ENCODE measurements at regions not wholly inside any gene's neighbourhood (a gene's known extent, or its start where the extent isn't known, plus 50 kb on each side); places are given as distances from the start of the nearest gene placed in this dataset.

DNA sequence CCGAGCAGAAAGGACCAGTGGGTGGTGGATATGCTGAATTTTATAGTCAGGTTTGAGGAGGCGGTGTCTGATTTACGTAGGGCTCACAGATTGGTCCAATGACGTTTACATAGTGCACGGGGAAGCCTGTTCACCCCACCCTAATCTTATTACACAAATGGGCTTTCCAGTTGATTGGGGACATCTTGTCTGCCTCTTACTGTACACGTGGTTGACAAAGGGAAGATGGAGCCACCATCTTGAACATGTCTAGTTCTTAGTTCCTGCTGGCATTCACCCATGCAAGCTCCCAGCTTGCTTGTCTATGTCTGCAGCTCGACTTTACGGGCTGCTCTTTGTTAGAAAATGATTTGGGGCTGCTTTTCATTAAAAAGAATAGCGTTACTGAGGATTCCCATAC lies 332.0 kb upstream of the SLCO3A1 start:
- no peak for DNase-seq (ENCODE audit: low read depth, low spot score)

DNA sequence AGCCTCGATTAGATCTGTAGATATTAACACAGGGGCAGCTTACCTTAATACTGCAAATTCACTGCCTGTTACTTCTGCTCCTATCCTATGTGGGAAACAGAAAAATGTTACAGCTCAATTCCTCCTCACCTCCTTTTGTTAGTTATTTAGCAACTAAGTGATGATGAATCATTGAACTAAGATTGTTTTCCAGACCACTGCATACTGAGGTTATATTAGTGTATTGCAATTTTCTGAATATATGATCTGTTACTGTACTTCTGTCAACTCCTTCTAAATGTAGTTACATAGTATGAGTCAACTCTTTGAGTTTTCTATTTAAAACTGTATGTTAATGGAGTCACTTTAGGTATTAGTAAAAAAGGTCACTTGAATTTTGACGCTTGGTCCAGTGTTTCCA lies 331.5 kb upstream of the SLCO3A1 start:
- no peak for DNase-seq (ENCODE audit: low read depth, low spot score)

DNA sequence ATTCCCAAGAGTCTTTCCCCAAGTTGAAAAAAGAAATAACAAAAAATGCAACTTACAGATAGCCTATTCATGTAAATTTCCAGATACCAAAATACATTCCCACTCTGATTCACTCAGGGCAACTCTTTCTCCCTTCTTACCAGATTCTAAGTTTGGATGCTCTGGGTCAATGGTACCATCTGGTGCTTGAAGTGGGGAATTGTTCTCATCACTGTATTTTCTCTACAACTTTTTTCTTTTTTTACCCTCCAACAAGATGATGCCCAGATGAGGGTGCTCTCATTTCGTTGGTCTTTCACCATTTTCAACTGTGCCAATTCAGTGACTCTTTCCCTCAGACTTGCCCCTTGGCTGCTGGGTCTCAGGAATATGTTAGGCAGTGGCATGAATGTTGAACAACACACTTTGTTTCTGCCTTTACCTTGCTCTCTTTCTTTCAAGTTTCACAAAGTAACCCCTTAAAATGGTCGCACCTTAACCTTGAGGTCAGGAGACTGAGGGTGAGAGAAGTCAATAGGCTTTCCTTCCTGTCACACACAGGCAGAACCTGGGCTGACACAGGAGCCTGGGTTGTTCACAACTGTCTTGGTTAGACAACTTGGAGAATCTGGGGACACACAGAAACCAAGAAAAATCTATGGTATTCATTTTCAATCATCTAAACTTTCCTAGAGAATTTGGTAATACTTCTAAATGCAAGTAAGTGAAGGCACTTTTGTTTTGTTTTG lies 330.7 kb upstream of the SLCO3A1 start:
- no peak for DNase-seq (ENCODE audit: low read depth, low spot score)

DNA sequence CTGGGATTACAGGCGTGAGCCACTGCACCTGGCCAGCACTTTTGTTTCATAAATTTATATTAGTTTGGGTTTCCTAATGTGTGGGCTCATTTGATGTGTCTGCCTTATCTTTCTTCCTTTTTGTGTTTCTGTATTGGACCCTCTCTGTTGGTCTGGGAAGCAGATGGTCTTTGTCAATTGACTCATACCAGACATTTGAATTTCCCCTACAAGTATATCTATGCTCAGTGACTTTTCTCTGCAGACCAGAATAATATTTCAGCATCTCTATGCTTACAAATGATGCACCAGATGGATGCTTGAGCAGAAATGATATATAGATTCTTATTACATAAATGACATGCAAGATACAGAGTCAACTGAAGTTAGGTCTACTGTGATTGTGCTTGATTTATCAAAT lies 329.9 kb upstream of the SLCO3A1 start:
- no peak for DNase-seq (ENCODE audit: low read depth, low spot score)

DNA sequence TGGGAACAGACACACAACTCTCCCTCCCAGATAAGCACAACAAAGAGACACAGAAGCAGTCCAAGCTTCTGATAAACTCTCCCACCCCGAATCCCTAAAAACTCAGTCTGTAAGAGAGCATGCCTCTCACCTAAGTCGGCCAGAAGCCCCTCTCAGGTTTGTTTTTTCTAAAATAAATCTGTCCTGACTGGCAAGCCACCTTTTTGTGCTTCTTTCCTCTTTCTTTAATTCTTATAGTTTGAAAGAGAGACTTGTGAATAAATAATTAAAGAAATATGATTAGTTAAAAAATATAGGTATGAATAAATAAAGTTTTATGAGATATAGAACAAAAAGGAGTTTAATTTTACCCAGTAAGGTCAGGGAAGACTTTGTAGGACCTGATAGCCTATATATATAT lies 329.0 kb upstream of the SLCO3A1 start:
- DNase-seq (ENCODE audit: low read depth, low spot score) = no peak

DNA sequence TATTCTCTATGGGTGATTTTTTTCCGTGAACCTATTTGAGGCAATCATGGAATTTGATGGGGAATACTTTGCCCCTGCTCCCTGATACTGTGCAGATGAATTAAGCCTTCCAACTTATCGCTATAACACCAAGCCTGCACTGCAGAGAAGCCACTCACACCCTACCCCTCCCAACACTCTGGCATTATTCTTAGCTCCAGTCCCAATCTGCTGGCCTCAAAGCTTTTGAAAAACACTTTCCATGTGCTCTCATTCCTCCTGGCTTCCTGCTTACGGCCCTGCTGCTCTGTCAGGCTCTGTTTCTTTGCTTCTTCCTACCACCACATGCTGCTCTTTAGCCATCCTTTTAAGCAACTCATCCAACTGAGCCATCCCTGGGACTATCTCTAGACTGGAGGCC lies 327.8 kb upstream of the SLCO3A1 start:
- no peak for DNase-seq (ENCODE audit: low read depth, low spot score)

DNA sequence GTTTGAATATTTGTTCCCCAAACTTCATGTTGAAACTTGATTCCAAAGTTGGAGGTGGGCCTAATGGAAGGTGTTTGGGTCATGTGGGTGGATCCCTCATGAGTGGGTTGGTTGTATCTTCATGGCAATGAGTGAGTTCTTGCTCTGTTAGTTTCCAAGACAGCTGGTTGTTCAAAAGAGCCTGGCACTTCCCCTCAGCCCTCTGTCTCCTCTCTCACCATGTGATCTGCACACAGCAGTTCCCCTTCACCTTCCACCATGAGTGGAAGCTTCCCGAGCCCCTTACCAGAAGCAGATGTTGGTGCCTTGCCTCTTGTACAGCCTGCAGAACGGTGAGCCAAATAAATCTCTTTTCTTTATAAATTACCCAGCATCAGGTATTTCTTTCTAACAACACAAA lies 327.1 kb upstream of the SLCO3A1 start:
- no peak for DNase-seq (ENCODE audit: low read depth, low spot score)

DNA sequence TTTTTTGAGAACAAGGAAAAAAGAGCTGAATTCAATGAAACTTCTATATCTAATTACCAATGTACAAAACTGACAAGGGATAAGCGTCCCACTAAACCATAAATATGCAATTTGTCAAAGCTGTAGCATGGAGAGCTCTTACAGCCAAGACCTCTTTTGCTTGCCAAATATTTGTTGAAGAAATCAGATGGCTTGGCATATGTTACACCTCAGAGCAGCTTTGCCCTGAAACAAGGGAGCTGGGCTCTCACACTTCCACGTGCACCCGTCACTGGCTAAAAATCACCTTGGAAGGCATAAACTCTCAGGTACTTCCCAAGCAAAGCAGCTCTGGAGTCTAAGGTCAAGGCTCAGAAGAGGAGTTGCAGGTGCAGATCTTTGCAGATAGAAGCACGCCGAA lies 324.7 kb upstream of the SLCO3A1 start:
- no peak for DNase-seq (ENCODE audit: low read depth, low spot score)

DNA sequence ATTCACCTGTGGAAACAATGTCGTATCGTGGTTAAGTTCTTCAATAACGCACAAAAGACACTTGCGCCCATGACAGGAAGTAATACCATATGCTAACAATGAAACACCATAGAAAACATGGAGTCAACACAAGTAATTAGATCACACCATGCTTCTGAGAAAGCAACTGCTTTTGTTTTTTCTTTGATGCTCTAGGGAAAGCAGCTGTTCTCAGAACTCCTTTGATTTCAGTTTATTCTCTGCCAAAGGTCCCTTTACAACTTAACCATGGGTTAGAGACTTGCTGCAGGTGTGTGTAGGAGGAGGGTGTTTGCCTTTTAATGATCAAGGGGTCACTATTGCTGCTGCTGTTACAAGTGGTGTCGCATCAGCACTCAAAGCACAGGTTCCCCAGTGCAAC lies 324.0 kb upstream of the SLCO3A1 start:
- no peak for DNase-seq (ENCODE audit: low read depth, low spot score)

DNA sequence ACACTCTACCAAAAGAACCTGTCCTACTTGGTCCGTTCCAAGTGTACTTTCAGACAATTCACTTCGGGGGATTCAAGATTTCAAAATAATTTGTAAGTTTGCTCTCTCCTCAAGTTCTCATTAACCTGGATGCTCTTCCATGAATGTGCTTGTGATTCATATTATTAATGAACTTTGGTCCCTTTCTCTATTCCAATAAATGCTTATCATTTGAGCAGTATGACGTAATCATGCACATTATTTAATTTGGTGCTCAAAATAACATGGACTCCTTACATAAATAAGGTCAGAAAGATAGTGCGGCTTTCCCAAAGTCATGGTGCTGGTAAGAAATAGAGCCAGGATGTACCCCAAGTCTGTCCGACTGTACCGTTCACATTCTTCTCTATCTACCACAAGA lies 323.2 kb upstream of the SLCO3A1 start:
- DNase-seq (ENCODE audit: low read depth, low spot score) = no peak

DNA sequence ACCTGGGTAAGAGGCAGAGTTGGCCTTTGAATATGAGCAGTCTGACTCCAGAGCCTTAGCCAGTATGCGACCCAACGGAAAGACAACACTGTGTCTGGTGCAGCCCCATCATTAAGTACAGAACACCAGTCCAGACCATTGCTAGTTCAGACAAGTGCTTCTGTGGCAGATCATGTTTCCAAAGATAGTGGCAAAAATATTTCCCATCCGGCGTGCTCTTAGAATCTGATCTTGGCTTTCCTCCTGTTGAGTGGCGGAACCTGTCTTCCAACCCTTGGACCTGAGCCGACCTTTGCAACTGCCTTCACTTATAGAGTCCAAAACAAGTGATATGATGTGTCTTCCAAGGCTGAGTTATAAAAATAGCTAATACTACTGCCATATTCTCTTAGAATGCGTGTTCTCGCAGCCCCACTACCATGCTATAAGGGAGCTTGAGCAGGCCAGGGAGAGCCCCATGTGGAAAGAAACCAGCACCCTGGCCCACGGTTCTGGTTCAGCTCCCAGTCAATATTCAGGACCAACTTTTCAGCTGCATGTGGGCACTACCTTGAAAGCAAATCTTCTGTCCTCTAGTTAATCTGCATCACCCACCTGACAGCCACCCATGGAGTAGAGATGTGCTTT lies 322.4 kb upstream of the SLCO3A1 start:
- DNase-seq (ENCODE audit: low read depth, low spot score) = no peak

DNA sequence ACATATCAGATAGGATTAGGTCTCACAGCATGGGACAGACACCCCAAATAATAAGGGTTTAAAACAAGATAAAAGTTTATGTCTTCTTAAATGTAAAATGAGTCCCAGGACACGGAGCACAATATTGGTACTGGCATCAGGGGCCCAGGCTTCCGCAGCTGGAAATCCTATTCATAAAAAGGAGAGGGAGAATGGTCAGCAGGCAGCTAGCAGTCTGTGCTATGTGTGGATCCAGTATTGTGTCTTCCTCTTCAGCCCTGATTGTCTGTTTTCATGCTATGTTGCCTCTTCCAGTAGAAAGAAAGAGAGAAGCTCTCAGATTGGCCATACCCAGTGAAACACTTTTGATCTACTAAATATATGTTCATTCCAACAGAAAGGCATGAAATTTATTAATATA lies 319.3 kb upstream of the SLCO3A1 start:
- DNase-seq (ENCODE audit: low read depth, low spot score) = no peak

DNA sequence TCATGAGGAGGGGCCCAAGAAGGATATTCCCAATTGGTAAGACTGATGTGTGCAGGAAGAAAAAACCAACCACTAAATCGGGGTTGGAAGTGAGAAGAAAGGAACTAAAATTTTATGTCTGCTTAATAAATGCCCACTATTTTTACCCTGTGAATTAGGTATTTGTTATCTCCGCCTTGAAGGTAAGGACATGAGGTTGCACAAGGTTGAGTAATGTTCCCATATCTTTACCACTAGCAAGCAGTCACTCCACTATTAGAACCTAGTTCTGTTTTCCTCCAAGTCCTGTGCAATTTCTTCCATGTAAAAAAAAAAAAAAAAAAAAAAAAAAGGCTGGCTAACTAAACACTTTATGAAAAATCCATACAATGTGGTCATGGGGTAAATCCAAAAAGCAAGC lies 318.5 kb upstream of the SLCO3A1 start:
- DNase-seq (ENCODE audit: low read depth, low spot score) = no peak

DNA sequence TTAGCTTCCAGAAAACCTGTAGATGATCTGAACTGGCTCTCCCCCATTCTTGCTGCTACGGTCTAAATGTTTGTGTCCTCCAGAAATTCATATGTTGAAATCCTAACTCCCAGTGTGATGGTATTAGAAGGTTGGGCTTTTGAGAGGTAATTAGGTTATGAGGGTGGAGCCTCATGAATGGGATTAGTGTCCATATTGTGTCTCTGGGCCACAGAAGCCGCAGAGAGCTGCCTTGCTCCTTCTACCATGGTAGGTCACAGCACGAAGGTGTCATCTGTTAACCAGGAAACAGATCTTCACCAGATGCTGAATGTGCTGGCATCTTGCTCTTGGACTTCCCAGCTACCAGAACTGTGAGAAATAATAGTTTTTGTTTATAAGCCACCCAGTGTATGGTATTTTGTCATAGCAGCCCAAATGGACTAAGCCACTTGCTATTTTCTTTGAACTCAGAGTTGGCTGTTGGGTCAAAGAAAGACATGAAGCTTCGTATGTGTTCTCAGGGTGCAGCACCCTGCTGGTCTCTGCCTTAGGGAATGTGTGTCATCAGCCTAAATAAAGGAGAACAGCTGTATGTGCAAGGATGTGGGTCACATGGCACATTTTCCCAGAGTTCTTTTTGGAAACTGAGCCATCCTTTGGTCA lies 317.5 kb upstream of the SLCO3A1 start:
- DNase-seq (ENCODE audit: low read depth, low spot score) = no peak

DNA sequence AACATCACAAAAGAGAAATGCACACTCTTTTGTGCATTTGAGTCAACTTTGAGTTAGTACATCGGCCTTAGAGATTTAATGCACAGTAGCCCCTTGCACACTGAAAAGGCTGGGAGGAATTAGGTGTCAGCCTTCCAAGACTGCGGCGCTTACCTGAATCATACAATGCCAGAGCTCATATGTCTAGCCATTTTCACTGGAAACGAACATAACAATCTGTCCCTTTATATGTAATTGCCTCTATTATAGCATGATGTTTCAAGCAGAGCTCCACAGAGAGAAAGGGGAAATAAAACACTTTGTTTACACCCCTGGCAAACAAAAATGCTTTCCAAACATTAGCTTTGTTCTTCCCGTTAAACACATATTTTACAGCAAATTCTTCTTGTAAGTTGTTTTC lies 315.7 kb upstream of the SLCO3A1 start:
- no peak for DNase-seq (ENCODE audit: low read depth, low spot score)

DNA sequence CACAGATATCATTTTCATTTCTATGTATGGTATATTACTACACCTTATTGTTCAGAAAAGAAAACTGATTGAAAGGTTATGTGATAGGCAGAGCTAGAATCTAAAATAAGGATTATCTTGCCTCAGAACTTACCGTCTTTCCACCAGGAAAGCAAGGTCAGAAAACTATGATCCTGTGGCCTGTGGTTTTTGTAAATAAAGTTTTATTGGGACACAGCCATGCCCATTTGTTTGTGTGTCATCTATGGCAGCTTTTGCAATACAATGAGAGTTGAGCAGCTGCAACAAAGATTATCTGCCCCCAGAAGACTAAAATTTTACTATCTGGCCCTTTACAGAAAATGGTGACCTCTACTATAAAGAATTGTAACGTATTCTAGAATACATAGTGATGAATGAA lies 314.7 kb upstream of the SLCO3A1 start:
- no peak for DNase-seq (ENCODE audit: low read depth, low spot score)

DNA sequence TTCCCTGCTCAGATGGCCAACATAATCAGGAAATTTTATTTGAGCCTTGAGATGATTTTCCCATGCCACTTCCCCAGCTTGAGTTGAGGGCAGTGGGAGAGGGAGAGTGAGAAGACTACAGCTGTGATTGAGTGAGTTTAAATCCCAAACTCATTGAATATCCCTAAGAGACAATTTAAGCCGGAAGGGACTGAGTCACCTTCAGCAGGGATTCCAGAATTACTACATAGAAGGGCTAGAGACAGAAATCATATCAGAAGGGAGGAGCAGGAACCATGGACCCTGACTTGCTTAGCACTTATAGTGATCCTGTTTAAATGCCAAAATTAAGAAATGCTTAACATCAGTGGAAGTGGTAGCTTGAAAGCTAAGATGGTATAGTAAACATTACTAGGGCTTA lies 312.2 kb upstream of the SLCO3A1 start:
- no peak for DNase-seq (ENCODE audit: low read depth, low spot score)

DNA sequence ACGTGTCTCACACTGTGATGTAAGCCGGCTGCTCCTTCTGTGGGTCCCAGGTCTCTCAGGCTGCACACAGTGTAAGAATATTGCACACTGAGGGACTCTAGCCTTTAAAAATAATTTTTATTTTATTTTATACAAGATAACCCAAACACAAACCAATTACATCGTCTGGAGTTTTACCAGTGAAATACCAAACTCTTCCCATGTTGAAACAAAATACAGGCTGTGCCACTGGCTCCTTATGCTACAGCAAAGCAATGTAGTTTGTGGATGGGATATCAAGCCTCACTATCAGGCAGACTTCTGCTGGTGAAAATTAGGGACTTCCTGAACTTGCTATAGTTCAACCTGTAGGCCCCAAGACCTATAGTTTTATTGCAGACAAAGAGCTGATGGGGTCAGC lies 311.3 kb upstream of the SLCO3A1 start:
- DNase-seq (ENCODE audit: low read depth, low spot score) = no peak

DNA sequence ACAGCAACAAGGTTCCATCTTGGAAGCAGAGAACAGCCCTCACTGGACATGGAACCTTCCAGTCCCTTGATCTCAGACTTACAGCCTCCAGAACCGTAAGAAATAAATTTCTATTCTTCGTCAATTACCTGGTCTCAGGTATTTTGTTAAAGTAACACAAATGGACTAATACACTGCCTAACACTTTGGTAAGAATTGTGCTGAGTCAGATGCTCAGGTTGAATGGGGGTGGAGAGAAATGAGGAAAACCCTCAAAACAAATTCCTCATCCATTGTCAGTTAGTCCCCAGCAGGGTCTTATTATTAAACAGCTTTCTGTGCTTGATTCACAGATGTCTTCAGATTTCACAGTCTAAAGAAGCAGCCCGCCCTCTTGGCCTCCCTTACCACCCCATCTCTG lies 306.2 kb upstream of the SLCO3A1 start:
- DNase-seq (ENCODE audit: low read depth, low spot score) = no peak

DNA sequence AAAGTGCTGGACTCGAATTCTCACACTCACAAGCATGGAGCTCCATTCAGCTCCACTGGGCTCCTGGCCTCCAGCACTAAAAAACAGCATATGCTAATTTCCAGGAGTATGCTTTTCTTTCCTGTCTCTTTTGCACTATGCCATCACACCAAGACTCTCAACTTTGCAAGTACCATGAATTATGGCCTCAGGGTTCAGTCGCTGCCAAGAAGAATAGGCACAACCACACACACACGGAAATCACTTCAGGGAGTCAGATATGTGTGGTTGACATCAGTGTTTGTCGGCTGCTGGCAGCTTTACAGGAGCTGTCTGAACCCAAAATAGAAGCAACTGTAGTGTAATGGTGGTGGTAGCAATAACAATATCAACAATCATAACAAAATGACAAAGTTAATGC lies 305.0 kb upstream of the SLCO3A1 start:
- no peak for DNase-seq (ENCODE audit: low read depth, low spot score)

DNA sequence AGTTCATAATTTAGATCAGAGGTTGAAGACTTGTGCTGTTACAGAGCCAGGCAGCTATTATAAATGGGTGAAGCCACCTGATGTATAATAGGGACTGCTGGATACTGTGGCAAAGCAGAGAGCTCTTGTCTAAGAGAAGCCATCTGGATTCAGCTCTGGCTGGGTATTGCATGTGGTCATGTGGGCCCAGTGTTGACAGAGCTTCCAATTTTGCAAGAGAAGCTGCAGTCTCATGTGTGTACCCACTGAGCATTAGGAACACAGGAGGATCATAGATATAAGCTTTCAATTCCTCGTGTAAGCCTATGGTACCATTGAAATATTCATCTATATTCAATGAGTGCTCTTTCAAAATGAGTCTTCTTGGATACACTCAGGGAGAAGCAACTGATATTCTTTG lies 303.9 kb upstream of the SLCO3A1 start:
- DNase-seq (ENCODE audit: low read depth, low spot score) = no peak

DNA sequence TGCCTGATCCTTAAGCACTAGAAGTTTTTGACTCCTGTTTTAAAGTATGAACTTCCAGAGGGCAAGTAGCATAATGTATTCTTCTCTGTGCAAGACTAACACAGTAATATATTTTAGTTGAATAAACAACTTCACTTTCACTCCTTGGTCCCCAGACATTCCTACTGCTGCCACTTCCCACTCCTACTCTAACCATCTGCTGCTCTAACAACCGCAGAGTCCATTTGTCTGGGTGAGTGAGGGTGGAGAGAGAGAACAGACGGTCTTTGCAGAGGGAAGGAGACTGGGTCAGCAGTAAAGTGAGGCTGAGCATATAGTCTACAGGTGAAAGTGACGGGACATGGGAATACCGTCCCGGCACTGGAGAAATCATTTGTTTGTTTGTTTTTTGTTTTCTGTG lies 301.0 kb upstream of the SLCO3A1 start:
- DNase-seq (ENCODE audit: low read depth, low spot score) = no peak

DNA sequence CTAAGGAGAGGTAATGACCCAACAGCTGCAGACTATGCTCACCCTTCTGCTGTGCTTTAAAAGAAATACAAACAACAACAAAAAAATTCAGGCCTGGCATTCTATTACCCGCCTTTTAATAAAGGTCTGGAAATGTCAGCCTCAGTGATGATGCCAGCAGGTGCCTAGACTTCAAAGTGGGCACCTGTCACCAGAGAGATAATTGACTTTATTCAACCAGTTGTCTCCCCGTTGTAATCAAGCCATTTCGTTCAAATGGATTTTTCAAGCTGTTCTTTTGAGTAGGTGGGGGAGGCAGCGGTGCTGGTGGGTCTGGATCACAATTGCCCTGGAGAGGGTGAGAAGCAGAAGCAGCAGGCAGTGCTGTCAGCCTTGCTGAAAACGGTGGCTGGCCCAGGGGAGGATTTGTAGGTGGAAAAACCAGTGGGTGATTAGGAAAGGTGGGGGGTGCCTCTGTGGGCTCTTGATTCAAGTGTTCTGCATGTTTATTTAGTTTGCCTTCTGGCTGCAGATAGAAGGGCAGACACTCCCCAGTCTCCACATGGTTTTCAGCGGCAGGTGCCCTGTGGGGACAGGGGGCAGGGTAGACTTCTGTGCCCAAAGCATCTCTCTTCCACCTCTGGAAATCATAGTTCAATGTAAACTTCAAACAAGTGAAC lies 300.2 kb upstream of the SLCO3A1 start:
- DNase-seq (ENCODE audit: low read depth, low spot score) = no peak

All from activated naive CD8-positive, alpha-beta T cell treated with anti-CD3 and anti-CD28 coated beads, Interleukin-2, amount 50 U/mL, for 16 hours (primary cell).